Mesendoderm (in vitro differentiated cells): ENCODE measurements at regions not wholly inside any gene's neighbourhood (a gene's known extent, or its start where the extent isn't known, plus 50 kb on each side); places are given as distances from the start of the nearest gene placed in this dataset.

Experiments
- DNase-seq: peaks from one replicate; pipeline ENCODE4 v3.0.0; 2013
- H2AK5ac ChIP-seq: 2 replicates; pipeline ENCODE4 v1.6.1; 2013; ENCODE audit warnings: low read length, inconsistent platforms
- H2BK120ac ChIP-seq: 2 replicates; pipeline ENCODE4 v1.6.1; 2013; ENCODE audit warnings: low read depth, mild to moderate bottlenecking, low read length, moderate library complexity, mixed read lengths
- H2BK15ac ChIP-seq: replicated peaks from 2 replicates; pipeline ENCODE4 v1.6.1; 2013; ENCODE audit warnings: low read depth, mild to moderate bottlenecking, moderate library complexity
- H2BK5ac ChIP-seq: 2 replicates; pipeline ENCODE4 v1.6.1; 2013; ENCODE audit warnings: low read length, inconsistent platforms
- H3K18ac ChIP-seq: 2 replicates; pipeline ENCODE4 v1.6.1; 2013; ENCODE audit warnings: mild to moderate bottlenecking, low read length, mixed read lengths
- H3K23ac ChIP-seq: one replicate; pipeline ENCODE4 v1.6.1; 2013; ENCODE audit warnings: low read length
- H3K27ac ChIP-seq: 2 replicates; pipeline ENCODE4 v1.5.1; 2013; ENCODE audit warnings: low read depth, mild to moderate bottlenecking, inconsistent platforms, low read length, moderate library complexity
- H3K27me3 ChIP-seq: 2 replicates; pipeline ENCODE4 v1.6.1; 2013; ENCODE audit warnings: low read length, control low read depth, mild to moderate bottlenecking, inconsistent platforms; ENCODE audit not compliant: insufficient read depth, poor library complexity
- H3K36me3 ChIP-seq: 2 replicates; pipeline ENCODE4 v1.6.1; 2013; ENCODE audit warnings: low read length, inconsistent platforms; ENCODE audit not compliant: control insufficient read depth, insufficient read depth
- H3K4ac ChIP-seq: one replicate; pipeline ENCODE4 v1.6.1; 2013; ENCODE audit warnings: low read depth, mild to moderate bottlenecking, low read length, moderate library complexity
- H3K4me1 ChIP-seq: 2 replicates; pipeline ENCODE4 v1.6.1; 2013; ENCODE audit warnings: low read depth, low read length, inconsistent platforms; ENCODE audit not compliant: control insufficient read depth
- H3K4me2 ChIP-seq: 2 replicates; pipeline ENCODE4 v1.6.1; 2013; ENCODE audit warnings: low read length
- H3K4me3 ChIP-seq: 2 replicates; pipeline ENCODE4 v1.5.1; 2013; ENCODE audit warnings: mild to moderate bottlenecking, low read length
- H3K56ac ChIP-seq: one replicate; pipeline ENCODE4 v1.6.1; 2013; ENCODE audit warnings: low read length
- H3K79me1 ChIP-seq: 2 replicates; pipeline ENCODE4 v1.6.1; 2013; ENCODE audit warnings: low read length, inconsistent platforms
- H3K79me2 ChIP-seq: 2 replicates; pipeline ENCODE4 v1.6.1; 2013; ENCODE audit warnings: mild to moderate bottlenecking, low read length; ENCODE audit not compliant: control insufficient read depth, insufficient read depth
- H3K9ac ChIP-seq: 2 replicates; pipeline ENCODE4 v1.6.1; 2013; ENCODE audit warnings: low read length, inconsistent platforms
- H4K5ac ChIP-seq: one replicate; pipeline ENCODE4 v1.6.1; 2013; ENCODE audit warnings: low read length
- H4K8ac ChIP-seq: one replicate; pipeline ENCODE4 v1.6.1; 2013; ENCODE audit warnings: low read depth, mild to moderate bottlenecking, control low read depth, low read length, moderate library complexity
- WGBS: extraction: QIAGEN DNeasy Blood & Tissue Kit; methylation state at CpG from one replicate; pipeline ENCODE4 v1.1.7; 2013; ENCODE audit warnings: low lambda C conversion rate, missing lambda C conversion rate; ENCODE audit not compliant: insufficient coverage; ENCODE audit errors: extremely low coverage; 5-methylcytosine and 5-hydroxymethylcytosine counted together

DNA sequence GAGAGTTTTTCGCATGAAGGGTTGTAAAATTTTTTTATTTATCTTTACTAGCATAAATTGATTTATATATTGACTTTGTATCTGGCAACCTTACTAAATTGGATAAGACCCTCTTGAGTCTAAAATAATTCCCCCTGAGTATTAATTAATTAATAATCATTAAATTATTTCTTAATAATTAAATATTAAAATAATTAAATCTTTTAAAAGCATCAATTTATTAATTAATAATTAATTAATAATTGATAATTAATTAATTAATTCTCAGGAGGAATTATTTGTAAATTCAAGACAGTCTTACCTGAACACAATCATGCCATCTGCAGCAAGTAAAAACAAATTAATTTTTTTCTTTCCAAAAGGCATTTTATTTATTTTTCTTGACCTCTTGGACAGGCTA lies 370.4 kb upstream of the PTPRD start:
- no peaks in the 10 kb centered on the region for H3K4me1 ChIP-seq
- H3K27me3 ChIP-seq: no peaks in the 10 kb centered on the region
- H2BK5ac ChIP-seq: no peak overlapping the region
- no peak overlapping the region for H3K27ac ChIP-seq
- H3K4me3 ChIP-seq: no peak overlapping the region
- no peak overlapping the region for H2BK120ac ChIP-seq
- no peak overlapping the region for H3K9ac ChIP-seq
- H3K36me3 ChIP-seq: no peaks in the 10 kb centered on the region
- no peak overlapping the region for H4K8ac ChIP-seq
- no peak overlapping the region for H3K4ac ChIP-seq
- H2AK5ac ChIP-seq: no peak overlapping the region
- no peak overlapping the region for H4K5ac ChIP-seq
- no peak overlapping the region for H3K23ac ChIP-seq
- no peak overlapping the region for H2BK15ac ChIP-seq
- H3K18ac ChIP-seq: no peak overlapping the region
- no CpG with 5 or more reads among the region's 1 CpG for WGBS
- H3K4me2 ChIP-seq: no peak overlapping the region
- H3K79me1 ChIP-seq: no peaks in the 10 kb centered on the region
- H3K79me2 ChIP-seq: no peaks in the 10 kb centered on the region
- no peak for DNase-seq
- H3K56ac ChIP-seq: no peak overlapping the region

DNA sequence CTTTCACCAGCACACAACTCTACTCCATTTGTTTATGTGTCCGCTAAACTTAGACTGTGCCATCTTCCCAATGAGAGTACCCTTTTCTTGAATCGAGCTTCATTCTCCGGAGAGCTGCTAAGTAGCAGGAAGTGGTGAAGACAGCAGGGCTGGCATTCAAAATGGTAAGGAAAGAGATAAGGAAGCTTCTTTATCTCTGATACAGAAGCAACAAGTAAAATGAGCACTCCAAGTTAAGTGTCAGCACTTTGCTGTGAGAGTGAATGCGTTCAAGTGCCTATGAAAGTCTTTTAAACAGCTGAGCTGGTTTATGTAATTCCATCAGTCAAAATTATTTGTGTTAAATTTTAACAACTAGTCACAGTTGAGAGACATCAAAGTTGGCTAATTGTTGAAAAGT lies 386.8 kb upstream of the PTPRD start:
- peak; percentile 59 for DNase-seq
- Histone ChIP-seq H3K4me1 (no peaks in the 10 kb centered on the region), H3K4me3 (no peak overlapping the region), H2BK5ac (no peak overlapping the region), H4K8ac (no peak overlapping the region), H2BK120ac (no peak overlapping the region), H2AK5ac (no peak overlapping the region), H3K36me3 (no peaks in the 10 kb centered on the region), H3K4me2 (no peak overlapping the region), H3K79me2 (no peaks in the 10 kb centered on the region), H3K79me1 (no peaks in the 10 kb centered on the region), H3K9ac (no peak overlapping the region), H4K5ac (no peak overlapping the region), H3K56ac (no peak overlapping the region), H3K27me3 (no peaks in the 10 kb centered on the region), H3K27ac (no peak overlapping the region), H3K18ac (no peak overlapping the region), H3K4ac (no peak overlapping the region), H2BK15ac (no peak overlapping the region), H3K23ac (no peak overlapping the region)
- WGBS: no CpG with 5 or more reads among the region's 4 CpGs

DNA sequence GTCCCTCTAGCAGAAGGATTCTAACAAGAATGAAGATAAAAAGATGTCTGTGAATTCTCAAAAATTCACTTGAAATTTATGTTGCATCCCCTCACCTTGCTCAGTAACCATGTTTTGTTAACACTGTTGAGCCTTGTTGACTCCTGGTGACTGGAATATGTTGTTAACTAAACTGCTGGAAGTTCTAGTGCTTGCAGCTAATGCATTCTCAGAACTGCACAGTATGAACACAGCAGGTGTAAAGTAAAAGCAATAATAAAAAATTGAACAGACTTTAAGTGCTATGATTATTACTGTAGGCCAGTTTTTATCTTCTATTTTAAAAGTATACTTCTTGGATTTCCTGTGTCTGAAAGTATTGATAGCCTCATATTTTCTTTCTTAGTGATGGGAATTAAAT lies 388.7 kb upstream of the PTPRD start:
- no peak overlapping the region for H3K27ac ChIP-seq
- H4K8ac ChIP-seq: no peak overlapping the region
- H2BK5ac ChIP-seq: no peak overlapping the region
- no peak overlapping the region for H4K5ac ChIP-seq
- no peak overlapping the region for H3K4me2 ChIP-seq
- H3K4me3 ChIP-seq: no peak overlapping the region
- no peak overlapping the region for H3K4ac ChIP-seq
- no peak overlapping the region for H3K9ac ChIP-seq
- H3K27me3 ChIP-seq: no peaks in the 10 kb centered on the region
- H2AK5ac ChIP-seq: no peak overlapping the region
- no peaks in the 10 kb centered on the region for H3K4me1 ChIP-seq
- H3K56ac ChIP-seq: no peak overlapping the region
- no peak overlapping the region for H2BK120ac ChIP-seq
- H3K36me3 ChIP-seq: no peaks in the 10 kb centered on the region
- H3K79me2 ChIP-seq: no peaks in the 10 kb centered on the region
- no peak overlapping the region for H3K23ac ChIP-seq
- no peak overlapping the region for H3K18ac ChIP-seq
- H2BK15ac ChIP-seq: no peak overlapping the region
- DNase-seq: no peak
- no peaks in the 10 kb centered on the region for H3K79me1 ChIP-seq

DNA sequence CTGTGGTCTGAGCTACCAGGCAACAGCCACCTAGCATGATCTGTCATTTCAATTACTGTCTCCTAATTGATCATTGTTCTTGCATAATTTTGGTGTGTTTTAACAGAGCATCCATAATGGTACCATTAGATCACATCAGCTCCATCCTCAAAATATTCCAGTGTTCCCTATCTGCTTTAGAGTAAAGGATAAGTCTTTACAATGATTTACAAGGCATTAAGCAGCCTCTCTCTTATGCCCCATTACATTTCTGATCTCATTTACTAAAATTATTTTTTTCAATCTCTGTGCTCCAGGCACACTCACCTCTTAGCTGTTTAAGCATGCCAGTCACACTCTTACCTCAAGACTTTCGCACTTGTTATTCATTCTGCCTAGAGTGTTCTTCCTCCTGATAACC lies 389.9 kb upstream of the PTPRD start:
- no peak overlapping the region for H3K18ac ChIP-seq
- H3K79me1 ChIP-seq: no peaks in the 10 kb centered on the region
- no peak overlapping the region for H2AK5ac ChIP-seq
- no peaks in the 10 kb centered on the region for H3K36me3 ChIP-seq
- no peaks in the 10 kb centered on the region for H3K27me3 ChIP-seq
- no peaks in the 10 kb centered on the region for H3K4me1 ChIP-seq
- H4K8ac ChIP-seq: no peak overlapping the region
- H3K4ac ChIP-seq: no peak overlapping the region
- H3K27ac ChIP-seq: no peak overlapping the region
- no CpG with 5 or more reads among the region's 1 CpG for WGBS
- H3K23ac ChIP-seq: no peak overlapping the region
- H3K4me3 ChIP-seq: no peak overlapping the region
- no peak overlapping the region for H3K4me2 ChIP-seq
- H2BK120ac ChIP-seq: no peak overlapping the region
- no peak overlapping the region for H2BK5ac ChIP-seq
- no peak overlapping the region for H3K9ac ChIP-seq
- no peak overlapping the region for H3K56ac ChIP-seq
- DNase-seq: no peak
- no peak overlapping the region for H4K5ac ChIP-seq
- no peak overlapping the region for H2BK15ac ChIP-seq
- no peaks in the 10 kb centered on the region for H3K79me2 ChIP-seq

DNA sequence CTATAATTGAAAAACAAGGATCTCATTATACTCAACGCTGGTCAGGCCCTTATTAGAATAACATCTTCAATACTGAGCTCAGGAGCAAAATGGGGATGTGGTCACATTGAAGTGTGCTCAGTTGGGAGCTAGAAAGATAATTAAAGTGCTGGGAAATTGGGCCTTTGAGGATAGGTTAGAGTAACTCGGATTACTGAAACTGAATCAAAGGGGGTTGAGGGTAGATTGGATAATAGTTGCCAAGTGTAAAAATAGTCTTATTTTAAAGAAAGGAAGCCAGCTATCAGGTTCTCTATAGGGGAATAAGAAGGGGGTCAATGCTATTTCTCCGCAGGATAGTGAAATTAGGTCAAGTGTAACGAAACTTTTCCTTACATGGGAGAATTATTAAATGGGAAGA lies 391.0 kb upstream of the PTPRD start:
- no peaks in the 10 kb centered on the region for H3K36me3 ChIP-seq
- no peak overlapping the region for H3K56ac ChIP-seq
- H4K8ac ChIP-seq: no peak overlapping the region

DNA sequence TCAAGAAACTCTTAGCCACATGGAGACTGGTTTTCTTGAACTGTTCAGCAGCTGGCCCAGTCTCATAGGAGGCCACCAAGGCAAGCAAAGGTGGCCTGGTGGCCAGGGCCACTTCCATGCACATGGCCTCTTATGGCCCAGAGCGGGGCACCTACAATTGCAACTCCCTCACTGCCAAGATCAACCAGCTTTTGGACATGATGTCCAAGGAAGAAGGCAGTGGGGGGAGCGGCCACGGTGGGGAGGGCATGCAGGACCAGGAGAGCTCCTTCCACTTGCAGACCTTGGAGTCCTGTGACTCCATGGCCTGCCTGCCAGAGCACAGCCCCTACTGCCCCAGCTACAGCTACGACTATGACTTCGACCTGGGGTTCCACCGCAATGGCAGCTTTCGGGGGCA lies 398.9 kb upstream of the PTPRD start:
- H3K36me3 ChIP-seq: no peaks in the 10 kb centered on the region
- H3K4me1 ChIP-seq: no peaks in the 10 kb centered on the region
- no peak overlapping the region for H3K4me2 ChIP-seq
- no peak overlapping the region for H3K9ac ChIP-seq
- no peak overlapping the region for H3K18ac ChIP-seq
- no peak overlapping the region for H2BK120ac ChIP-seq
- no peak overlapping the region for H3K23ac ChIP-seq
- H4K5ac ChIP-seq: no peak overlapping the region
- no peaks in the 10 kb centered on the region for H3K79me2 ChIP-seq
- H3K27me3 ChIP-seq: no peaks in the 10 kb centered on the region
- H3K27ac ChIP-seq: no peak overlapping the region
- no peak overlapping the region for H4K8ac ChIP-seq
- H3K4me3 ChIP-seq: no peak overlapping the region
- no peak overlapping the region for H3K56ac ChIP-seq
- H2AK5ac ChIP-seq: no peak overlapping the region
- H3K79me1 ChIP-seq: no peaks in the 10 kb centered on the region
- H2BK5ac ChIP-seq: no peak overlapping the region
- H2BK15ac ChIP-seq: no peak overlapping the region
- H3K4ac ChIP-seq: no peak overlapping the region
- no peak for DNase-seq
- WGBS: no CpG with 5 or more reads among the region's 7 CpGs

More for the DNA sequence above, 391.0 kb upstream of the PTPRD start:
- DNase-seq: no peak
- H3K23ac ChIP-seq: no peak overlapping the region
- no peak overlapping the region for H2BK120ac ChIP-seq
- no peak overlapping the region for H3K18ac ChIP-seq
- no peak overlapping the region for H2AK5ac ChIP-seq
- H4K5ac ChIP-seq: no peak overlapping the region
- no peak overlapping the region for H3K4me3 ChIP-seq
- no peak overlapping the region for H3K4ac ChIP-seq
- no peak overlapping the region for H2BK5ac ChIP-seq
- H3K79me2 ChIP-seq: no peaks in the 10 kb centered on the region
- no peak overlapping the region for H3K27ac ChIP-seq
- no peaks in the 10 kb centered on the region for H3K4me1 ChIP-seq
- no peaks in the 10 kb centered on the region for H3K27me3 ChIP-seq
- WGBS: no CpG with 5 or more reads among the region's 4 CpGs
- no peak overlapping the region for H2BK15ac ChIP-seq
- no peak overlapping the region for H3K4me2 ChIP-seq
- no peaks in the 10 kb centered on the region for H3K79me1 ChIP-seq
- H3K9ac ChIP-seq: no peak overlapping the region
